K562 (cell line): ENCODE measurements at regions not wholly inside any gene's neighbourhood (a gene's known extent, or its start where the extent isn't known, plus 50 kb on each side); places are given as distances from the start of the nearest gene placed in this dataset.

ENCODE experiments used
- ATAC-seq: fragments of 200-7000 bp; cut with Tn5 transposase; 3 replicates; pipeline ENCODE4 v1.9.1; 2020; ENCODE audit warnings: moderate library complexity
- BruUV-seq: library from RNA; stranded (reverse); fragments of 400-500 nt; replicated peaks from 2 replicates; lab custom pipeline; 2021; lab: Mats Ljungman, UMichigan
- CTCF ChIA-PET: fragments of 300-600 bp; formaldehyde crosslinking; extraction: SDS; loops from one replicate; lab custom pipeline; 2021; ENCODE audit warnings: low intra/inter-chr PET ratio; lab: Yijun Ruan, JAX
- POLR2A ChIA-PET: fragments of 300-600, 350-650 bp; sonication (Branson Sonifier 250); formaldehyde crosslinking; extraction: SDS; loops from one replicate; lab custom pipeline; 2021; ENCODE audit warnings: antibody characterized with exemption, inconsistent platforms; lab: Yijun Ruan, JAX
- DNase-seq, 4 experiments: peaks; one replicate each; pipeline versions ENCODE4 v3.0.0 to v3.0.0-alpha.2; 2011 to 2018; ENCODE audit warnings: low spot score in 3 of 4, mixed read lengths in 3 of 4; ENCODE audit errors: extremely low read depth in 1 of 4
- FAIRE-seq: peaks from 2 replicates; lab custom pipeline; 2011; peaks lifted over from hg19 to GRCh38; lab: Jason Lieb, UNC
- H2AFZ ChIP-seq: 2 replicates; pipeline ENCODE4 v1.6.0; 2011; ENCODE audit warnings: low read depth, low read length, control low read depth, inconsistent platforms
- H3K27ac ChIP-seq: fragments of 200-600 bp; 3 replicates; pipeline ENCODE4 v1.8.0; 2011; ENCODE audit warnings: low read depth, mild to moderate bottlenecking, control low read depth, inconsistent platforms, low read length, moderate library complexity, mixed read lengths; ENCODE audit errors: extremely low read depth
- H3K27me3 ChIP-seq, 2 experiments: fragments of 300-600 bp in 1 of 2; 2 replicates in 1 of 2; 3 replicates in 1 of 2; pipeline versions ENCODE4 v1.6.0 to v1.8.0; 2011; ENCODE audit warnings: inconsistent platforms in 2 of 2, low read length in 2 of 2, mild to moderate bottlenecking in 1 of 2, mixed read lengths in 1 of 2, moderate library complexity in 1 of 2; ENCODE audit not compliant: control insufficient read depth in 2 of 2, insufficient read depth in 2 of 2
- H3K36me3 ChIP-seq: fragments of 300-600 bp; 3 replicates; pipeline ENCODE4 v1.8.0; 2011; ENCODE audit warnings: mild to moderate bottlenecking, low read length, inconsistent platforms; ENCODE audit not compliant: control insufficient read depth, insufficient read depth
- H3K4me1 ChIP-seq, 2 experiments: fragments of 200-600 bp in 1 of 2; replicated peaks in 1 of 2; 2 replicates in 1 of 2; 3 replicates in 1 of 2; pipeline versions ENCODE4 v1.5.1 to v1.8.0; 2011; ENCODE audit warnings: inconsistent platforms in 2 of 2, low read length in 2 of 2, mild to moderate bottlenecking in 1 of 2, mixed read lengths in 1 of 2, moderate library complexity in 1 of 2; ENCODE audit not compliant: control insufficient read depth in 2 of 2, insufficient read depth in 2 of 2
- H3K4me2 ChIP-seq: 2 replicates; pipeline ENCODE4 v1.6.1; 2011; ENCODE audit warnings: low read length, control low read depth, inconsistent platforms, mixed read lengths; ENCODE audit not compliant: insufficient read depth
- H3K4me3 ChIP-seq: fragments of 200-600 bp; sonication (generic), shearing (Covaris generic); 2 replicates; pipeline ENCODE4 v1.5.1; 2016; ENCODE audit warnings: control low read depth, inconsistent platforms
- H3K79me2 ChIP-seq: fragments of 200-600 bp; 3 replicates; pipeline ENCODE4 v1.8.0; 2011; ENCODE audit warnings: low read length, inconsistent platforms; ENCODE audit not compliant: control insufficient read depth, insufficient read depth
- H3K9ac ChIP-seq, 2 experiments: 2 replicates each; pipeline versions ENCODE4 v1.6.0 to v1.6.1; 2011; ENCODE audit warnings: low read depth in 2 of 2, low read length in 2 of 2, control low read depth in 1 of 2, inconsistent platforms in 1 of 2, mild to moderate bottlenecking in 1 of 2, mixed read lengths in 1 of 2; ENCODE audit not compliant: insufficient read depth in 1 of 2
- H3K9me1 ChIP-seq: one replicate; pipeline ENCODE4 v1.6.0; 2011; ENCODE audit warnings: inconsistent platforms, mild to moderate bottlenecking, low read length, moderate library complexity; ENCODE audit not compliant: control insufficient read depth, insufficient read depth
- H3K9me3 ChIP-seq: replicated peaks from 2 replicates; pipeline ENCODE4 v1.5.1; 2011; ENCODE audit warnings: low read depth, low read length, inconsistent platforms; ENCODE audit not compliant: control insufficient read depth, insufficient read depth
- H4K20me1 ChIP-seq: replicated peaks from 2 replicates; pipeline ENCODE4 v1.6.1; 2011; ENCODE audit warnings: low read length, inconsistent platforms, mixed read lengths; ENCODE audit not compliant: control insufficient read depth, insufficient read depth
- CEBPB ChIP-seq: fragments of 450-650 bp; IDR thresholded peaks from 2 replicates; pipeline ENCODE4 v1.6.1; 2016; ENCODE audit warnings: missing genetic modification characterization, missing compliant biosample characterization
- MEF2D ChIP-seq: conservative IDR thresholded peaks from 2 replicates; pipeline ENCODE4 v1.6.1; 2016; ENCODE audit warnings: low read depth, missing genetic modification characterization, missing compliant biosample characterization
- MTF1 ChIP-seq: fragments of 250-450 bp; sonication (Bioruptor Pico); IDR thresholded peaks from 2 replicates; pipeline ENCODE4 v1.9.0; 2021; ENCODE audit warnings: moderate library complexity, mild to moderate bottlenecking, inconsistent platforms, borderline replicate concordance
- PBX2 ChIP-seq, 2 experiments: IDR thresholded peaks in 1 of 2; conservative IDR thresholded peaks in 1 of 2; 2 replicates each; pipeline ENCODE4 v1.6.1; 2016; ENCODE audit warnings: low read depth in 2 of 2, mild to moderate bottlenecking in 1 of 2, missing compliant biosample characterization in 1 of 2, missing genetic modification characterization in 1 of 2, moderate library complexity in 1 of 2
- RAD51 ChIP-seq: fragments of 450-650 bp; IDR thresholded peaks from 2 replicates; pipeline ENCODE4 v1.7.1; 2016; ENCODE audit warnings: low read depth, mild to moderate bottlenecking, borderline replicate concordance
- RBBP5 ChIP-seq: fragments of 200-600 bp; sonication (generic); IDR thresholded peaks from 2 replicates; pipeline ENCODE4 v1.6.1; 2012; ENCODE audit warnings: borderline replicate concordance, mild to moderate bottlenecking, low read length, control low read depth, inconsistent platforms; ENCODE audit not compliant: insufficient read depth, poor library complexity, severe bottlenecking
- ZNF133 ChIP-seq: fragments of 250-450 bp; sonication (Bioruptor Pico); IDR thresholded peaks from 2 replicates; pipeline ENCODE4 v1.4.0; 2020; ENCODE audit warnings: mild to moderate bottlenecking
- ZNF165 ChIP-seq: fragments of 250-450 bp; sonication (Bioruptor Pico); IDR thresholded peaks from 2 replicates; pipeline ENCODE4 v1.4.0; 2020; ENCODE audit warnings: borderline replicate concordance
- ZNF316 ChIP-seq: fragments of 450-650 bp; IDR thresholded peaks from 2 replicates; pipeline ENCODE4 v1.6.1; 2016
- ZNF395 ChIP-seq: fragments of 200-800 bp; sonication (Bioruptor generic); IDR thresholded peaks from 2 replicates; pipeline ENCODE4 v1.6.1; 2017; ENCODE audit warnings: missing genetic modification characterization, missing compliant biosample characterization
- ZNF518B ChIP-seq: fragments of 250-450 bp; sonication (Bioruptor Pico); IDR thresholded peaks from 2 replicates; pipeline ENCODE4 v1.5.0; 2021; ENCODE audit warnings: mild to moderate bottlenecking, moderate library complexity
- WGBS: fragments of 100-300 bp; shearing (Covaris generic); methylation state at CpG from one replicate; pipeline ENCODE4 v1.1.6; 2016; ENCODE audit warnings: low coverage, mixed read lengths; ENCODE audit not compliant: insufficient coverage; ENCODE audit errors: missing lambda C conversion rate; 5-methylcytosine and 5-hydroxymethylcytosine counted together
- in situ Hi-C: fragments of 300-500 bp; cut with MboI; formaldehyde crosslinking; loops from 4 replicates; pipeline ENCODE4 v1.15.0; 2018; ENCODE audit warnings: inconsistent platforms, mixed read lengths
- intact Hi-C: fragments of 100-400 bp; cut with micrococcal nuclease; formaldehyde crosslinking; loops from 2 replicates; pipeline ENCODE4 v1.14.2; 2022
- TF ChIP-seq, protein P1 (sequence below): fragments of 250-450 bp; sonication (Bioruptor Pico); IDR thresholded peaks from 2 replicates; pipeline ENCODE4 v1.4.0; 2020; ENCODE audit warnings: borderline replicate concordance

- BruUV-seq: no TSS peak
- Histone ChIP-seq H3K9me1 (no peaks in the 10 kb centered on the region), H3K27ac (no peak overlapping the region), H3K4me2 (no peak overlapping the region), H3K79me2 (no peaks in the 10 kb centered on the region), H3K9ac (no peak overlapping the region), H3K4me3 (no peak overlapping the region), H3K4me1 (no peaks in the 10 kb centered on the region), H3K27me3 (no peaks in the 10 kb centered on the region), H4K20me1 (no peaks in the 10 kb centered on the region), H3K36me3 (no peaks in the 10 kb centered on the region), H2AFZ (no peak overlapping the region), H3K9me3 (no peaks in the 10 kb centered on the region)
- in situ Hi-C loops: no loop called here
- DNase-seq (no peak), FAIRE-seq (no peak), ATAC-seq (no peak)
- ChIA-PET POLR2A (no interaction called here), CTCF (no interaction called here)
- 3% methylated on average over 4 of the region's 4 CpGs for WGBS
- intact Hi-C loops: no loop called here
- TF ChIP-seq RAD51: no peak
- TF ChIP-seq, protein P1, sequence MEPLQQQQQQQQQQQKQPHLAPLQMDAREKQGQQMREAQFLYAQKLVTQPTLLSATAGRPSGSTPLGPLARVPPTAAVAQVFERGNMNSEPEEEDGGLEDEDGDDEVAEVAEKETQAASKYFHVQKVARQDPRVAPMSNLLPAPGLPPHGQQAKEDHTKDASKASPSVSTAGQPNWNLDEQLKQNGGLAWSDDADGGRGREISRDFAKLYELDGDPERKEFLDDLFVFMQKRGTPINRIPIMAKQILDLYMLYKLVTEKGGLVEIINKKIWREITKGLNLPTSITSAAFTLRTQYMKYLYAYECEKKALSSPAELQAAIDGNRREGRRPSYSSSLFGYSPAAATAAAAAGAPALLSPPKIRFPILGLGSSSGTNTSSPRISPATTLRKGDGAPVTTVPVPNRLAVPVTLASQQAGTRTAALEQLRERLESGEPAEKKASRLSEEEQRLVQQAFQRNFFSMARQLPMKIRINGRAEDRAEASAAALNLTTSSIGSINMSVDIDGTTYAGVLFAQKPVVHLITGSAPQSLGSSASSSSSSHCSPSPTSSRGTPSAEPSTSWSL: no peak
- TF ChIP-seq MTF1 (CRISPR knock-in tag): no peak
- no peak for TF ChIP-seq PBX2 (CRISPR knock-in tag; IDR thresholded peaks at IDR 0.05; ENCODE audit: low read depth)
- no peak for TF ChIP-seq PBX2 (tag; conservative IDR thresholded peaks at IDR 0.05; ENCODE audit: low read depth)
- no peak for TF ChIP-seq CEBPB
- no peak for TF ChIP-seq RBBP5
- TF ChIP-seq MEF2D: no peak
- no peak for TF ChIP-seq ZNF165 (CRISPR knock-in tag)
- no peak for TF ChIP-seq ZNF518B (CRISPR knock-in tag)
- TF ChIP-seq ZNF133: no peak
- no peak for TF ChIP-seq ZNF316
- no peak for TF ChIP-seq ZNF395 (CRISPR knock-in tag)
Measured at GRCh38 chr5:111583758-111584203, 71.4 kb upstream of the STARD4 start.
